Inflammatory macrophage treated with lipopolysaccharide for 1 hour (primary cell): ENCODE measurements at regions not wholly inside any gene's neighbourhood (a gene's known extent, or its start where the extent isn't known, plus 50 kb on each side); places are given as distances from the start of the nearest gene placed in this dataset.

Experiments
- DNase-seq, 2 donors: peaks; one replicate each; pipeline ENCODE4 v3.0.0-alpha.2; 2020 to 2022

- DNase-seq, result peak; percentile 24 to 28
Observed at GRCh38 chr5:125408448-125409233, 662.2 kb upstream of the ZNF608 start.

- no peak for DNase-seq
Observed at GRCh38 chr5:125409234-125409860, 662.9 kb upstream of the ZNF608 start.

- no peak for DNase-seq
Observed at GRCh38 chr5:125409861-125410536, 663.6 kb upstream of the ZNF608 start.

GRCh38 chr5:125410537-125411070 is 664.2 kb upstream of the ZNF608 start:
- no peak for DNase-seq

GRCh38 chr5:125411071-125411743 is 664.8 kb upstream of the ZNF608 start:
- DNase-seq, result no peak

- no peak for DNase-seq
Observed at GRCh38 chr5:125411744-125412560, 665.5 kb upstream of the ZNF608 start.

GRCh38 chr5:125412561-125413495 is 666.4 kb upstream of the ZNF608 start:
- no peak for DNase-seq

- DNase-seq, result no peak
Observed at GRCh38 chr5:125413496-125414274, 667.2 kb upstream of the ZNF608 start.

- no peak for DNase-seq
Observed at GRCh38 chr5:125415126-125415525, 668.7 kb upstream of the ZNF608 start.

- no peak for DNase-seq
Observed at GRCh38 chr5:125416055-125416454, 669.6 kb upstream of the ZNF608 start.

GRCh38 chr5:125421006-125421405 is 674.6 kb upstream of the ZNF608 start:
- DNase-seq, result no peak

- no peak for DNase-seq
Observed at GRCh38 chr5:125422342-125422741, 675.9 kb upstream of the ZNF608 start.

- DNase-seq, result no peak
Observed at GRCh38 chr5:125424402-125425141, 678.1 kb upstream of the ZNF608 start.

- no peak for DNase-seq
Observed at GRCh38 chr5:125429498-125429897, 683.1 kb upstream of the ZNF608 start.

GRCh38 chr5:125433457-125433856 is 687.0 kb upstream of the ZNF608 start:
- no peak for DNase-seq

- DNase-seq, result no peak
Observed at GRCh38 chr5:125439243-125439642, 692.8 kb upstream of the ZNF608 start.

- DNase-seq, result no peak
Observed at GRCh38 chr5:125440905-125441304, 694.5 kb upstream of the ZNF608 start.

GRCh38 chr5:125446986-125447385 is 700.5 kb upstream of the ZNF608 start:
- DNase-seq, result no peak

GRCh38 chr5:125450771-125451170 is 704.3 kb upstream of the ZNF608 start:
- no peak for DNase-seq
